GM12878 (cell line): ENCODE measurements at regions not wholly inside any gene's neighbourhood (a gene's known extent, or its start where the extent isn't known, plus 50 kb on each side); places are given as distances from the start of the nearest gene placed in this dataset.

ENCODE experiments used
- ATAC-seq: fragments of 200-7000 bp; cut with Tn5 transposase; 3 replicates; pipeline ENCODE4 v1.9.1; 2020; ENCODE audit warnings: mild to moderate bottlenecking, moderate library complexity
- BruUV-seq: library from RNA; stranded (reverse); fragments of 400-500 nt; replicated peaks from 2 replicates; lab custom pipeline; 2021; lab: Mats Ljungman, UMichigan
- CTCF ChIA-PET: fragments of 300-600 bp; sonication (Branson Sonifier 250); formaldehyde crosslinking; extraction: SDS; loops from one replicate; lab custom pipeline; 2021; ENCODE audit warnings: inconsistent platforms; lab: Yijun Ruan, JAX
- POLR2A ChIA-PET: fragments of 350-600 bp; formaldehyde crosslinking; extraction: SDS; loops from one replicate; lab custom pipeline; 2021; ENCODE audit warnings: inconsistent platforms; lab: Charles Lee
- RAD21 ChIA-PET: fragments of 300-600 bp; sonication (Branson Sonifier 250); formaldehyde crosslinking; loops from one replicate; lab custom pipeline; 2023; ENCODE audit warnings: antibody characterized with exemption; ENCODE audit not compliant: unreplicated experiment; lab: Charles Lee
- SMC1A ChIA-PET: fragments of 300-600 bp; sonication (Branson Sonifier 250); formaldehyde crosslinking; loops from one replicate; lab custom pipeline; 2023; ENCODE audit not compliant: unreplicated experiment, uncharacterized antibody; lab: Charles Lee
- DNase-seq: peaks from one replicate; pipeline ENCODE4 v3.0.0-alpha.2; 2011; ENCODE audit warnings: low read depth, low spot score
- FAIRE-seq: peaks from 3 replicates; lab custom pipeline; 2011; peaks lifted over from hg19 to GRCh38; lab: Jason Lieb, UNC
- H2AFZ ChIP-seq: 2 replicates; pipeline ENCODE4 v1.6.0; 2011; ENCODE audit warnings: low read depth, low read length, control low read depth; ENCODE audit not compliant: control insufficient read depth
- H3K27ac ChIP-seq: 2 replicates; pipeline ENCODE4 v1.5.1; 2011; ENCODE audit warnings: control low read depth; ENCODE audit not compliant: control insufficient read depth, insufficient read depth
- H3K27me3 ChIP-seq, 2 experiments: replicated peaks in 1 of 2; 2 replicates each; pipeline versions ENCODE4 v1.6.0 to v1.6.1; 2011; ENCODE audit warnings: low read length in 1 of 2; ENCODE audit not compliant: control insufficient read depth in 2 of 2, insufficient read depth in 2 of 2
- H3K36me3 ChIP-seq, 2 experiments: 2 replicates each; pipeline ENCODE4 v1.5.1; 2011; ENCODE audit warnings: low read length in 1 of 2; ENCODE audit not compliant: control insufficient read depth in 2 of 2, insufficient read depth in 2 of 2
- H3K4me1 ChIP-seq: 2 replicates; pipeline ENCODE4 v1.6.1; 2011; ENCODE audit warnings: mild to moderate bottlenecking, low read length, moderate library complexity, mixed read lengths; ENCODE audit not compliant: control insufficient read depth, insufficient read depth
- H3K4me2 ChIP-seq: 2 replicates; pipeline ENCODE4 v1.6.0; 2011; ENCODE audit warnings: control low read depth; ENCODE audit not compliant: control insufficient read depth, insufficient read depth
- H3K4me3 ChIP-seq: fragments of 200-600 bp; sonication (generic); 2 replicates; pipeline ENCODE4 v1.5.1; 2016
- H3K79me2 ChIP-seq: 2 replicates; pipeline ENCODE4 v1.6.0; 2011; ENCODE audit warnings: low read length; ENCODE audit not compliant: control insufficient read depth, insufficient read depth
- H3K9ac ChIP-seq: 2 replicates; pipeline ENCODE4 v1.8.0; 2011; ENCODE audit warnings: low read length, control low read depth, mixed read lengths; ENCODE audit not compliant: control insufficient read depth, insufficient read depth
- H3K9me3 ChIP-seq: replicated peaks from 3 replicates; pipeline ENCODE4 v1.5.1; 2011; ENCODE audit warnings: mild to moderate bottlenecking, low read length; ENCODE audit not compliant: control insufficient read depth, insufficient read depth
- H4K20me1 ChIP-seq: 2 replicates; pipeline ENCODE4 v1.6.0; 2011; ENCODE audit not compliant: control insufficient read depth, insufficient read depth
- BACH1 ChIP-seq: fragments of 450-650 bp; IDR thresholded peaks from 2 replicates; pipeline ENCODE4 v1.6.1; 2017; ENCODE audit warnings: mild to moderate bottlenecking, borderline replicate concordance
- BCL11A ChIP-seq: IDR thresholded peaks from 2 replicates; pipeline ENCODE4 v1.6.1; 2011; ENCODE audit warnings: low read depth, low read length
- BMI1 ChIP-seq: fragments of 450-650 bp; IDR thresholded peaks from 2 replicates; pipeline ENCODE4 v1.6.1; 2016; ENCODE audit warnings: mild to moderate bottlenecking, moderate library complexity, borderline replicate concordance
- BRCA1 ChIP-seq: IDR thresholded peaks from 2 replicates; pipeline ENCODE4 v1.6.1; 2011; ENCODE audit warnings: low read depth, low read length, improper control_type of control experiment
- CHD1 ChIP-seq: IDR thresholded peaks from 2 replicates; pipeline ENCODE4 v1.6.1; 2012; ENCODE audit warnings: low read depth, low read length, improper control_type of control experiment
- DPF2 ChIP-seq: fragments of 450-650 bp; IDR thresholded peaks from 2 replicates; pipeline ENCODE4 v1.6.1; 2017; ENCODE audit warnings: mild to moderate bottlenecking
- EP300 ChIP-seq, 2 experiments: fragments of 150-350 bp in 1 of 2; IDR thresholded peaks; 2 replicates each; pipeline ENCODE4 v1.6.1; 2011 to 2012; ENCODE audit warnings: low read depth in 2 of 2, low read length in 2 of 2, borderline replicate concordance in 1 of 2, improper control_type of control experiment in 1 of 2, inconsistent platforms in 1 of 2; ENCODE audit not compliant: control insufficient read depth in 1 of 2
- GABPA ChIP-seq: IDR thresholded peaks from 2 replicates; pipeline ENCODE4 v1.6.1; 2014; ENCODE audit warnings: antibody characterized with exemption, low read depth, mild to moderate bottlenecking, inconsistent platforms
- MEF2B ChIP-seq: fragments of 450-650 bp; IDR thresholded peaks from 2 replicates; pipeline ENCODE4 v1.6.1; 2018; ENCODE audit warnings: mild to moderate bottlenecking, moderate library complexity; ENCODE audit not compliant: partially characterized antibody, poor library complexity, severe bottlenecking
- RBBP5 ChIP-seq: fragments of 200-600 bp; sonication (generic); conservative IDR thresholded peaks from 2 replicates; pipeline ENCODE4 v1.6.1; 2016
- RUNX3 ChIP-seq: IDR thresholded peaks from 2 replicates; pipeline ENCODE4 v1.6.1; 2012; ENCODE audit warnings: low read length, inconsistent platforms
- ZBTB4 ChIP-seq: fragments of 450-650 bp; formaldehyde crosslinking; IDR thresholded peaks from 2 replicates; pipeline ENCODE4 v1.4.0; 2022; ENCODE audit warnings: mild to moderate bottlenecking, moderate library complexity
- WGBS: methylation state at CpG from one replicate; pipeline ENCODE4 v1.1.6; 2016; ENCODE audit warnings: low lambda C conversion rate; ENCODE audit not compliant: insufficient replicate concordance, insufficient coverage; ENCODE audit errors: missing lambda C conversion rate; 5-methylcytosine and 5-hydroxymethylcytosine counted together
- in situ Hi-C: fragments of 300-500 bp; cut with MboI; formaldehyde crosslinking; loops from 9 replicates; pipeline ENCODE4 v1.14.3; 2018; ENCODE audit warnings: mixed read lengths
- intact Hi-C: fragments of 100-400 bp; cut with micrococcal nuclease; formaldehyde crosslinking; loops from one replicate; pipeline ENCODE4 v1.14.2; 2022; ENCODE audit not compliant: unreplicated experiment

- no peak for TF ChIP-seq MEF2B
- no peak for TF ChIP-seq RUNX3
- no peak for TF ChIP-seq ZBTB4 (CRISPR knock-in tag)
- TF ChIP-seq RBBP5: no peak
- TF ChIP-seq CHD1: no peak
These were observed 536.2 kb upstream of the NRSN1 start (continued) for GRCh38 chr6:23589811-23590210.

GRCh38 chr6:23590498-23591126 lies 535.4 kb upstream of the NRSN1 start:
- Histone ChIP-seq H3K79me2 (no peaks in the 10 kb centered on the region), H2AFZ (no peak overlapping the region), H3K27me3 (no peaks in the 10 kb centered on the region), H3K27ac (no peak overlapping the region), H3K9ac (no peak overlapping the region), H3K9me3 (no peaks in the 10 kb centered on the region), H3K4me3 (no peak overlapping the region), H3K4me2 (no peak overlapping the region), H3K4me1 (no peaks in the 10 kb centered on the region), H3K36me3 (no peaks in the 10 kb centered on the region)
- BruUV-seq: no TSS peak
- FAIRE-seq (no peak), DNase-seq (no peak), ATAC-seq (no peak)
- ChIA-PET RAD21 (no interaction called here), SMC1A (no interaction called here), CTCF (no interaction called here)
- WGBS: 0% methylated on average over 1 of the region's 1 CpG
- TF ChIP-seq BACH1 (no peak), GABPA (no peak), BCL11A (no peak), DPF2 (no peak), BRCA1 (no peak), EP300 (IDR thresholded peaks at IDR 0.05; ENCODE audit: borderline replicate concordance in 1 of 2, control insufficient read depth in 1 of 2, low read depth in 2 of 2, low read length in 2 of 2) (no peak), BMI1 (no peak)
- TF ChIP-seq, all 136 proteins: peak for 0
- POLR2A ChIA-PET: no interaction called here
- intact Hi-C loops (no loop called here), in situ Hi-C loops (no loop called here)
- no peaks in the 10 kb centered on the region for H4K20me1 ChIP-seq
